Breast epithelium (tissue), 4 donors: ENCODE measurements at regions not wholly inside any gene's neighbourhood (a gene's known extent, or its start where the extent isn't known, plus 50 kb on each side); places are given as distances from the start of the nearest gene placed in this dataset.

ENCODE experiments used
- DNase-seq, 2 donors: peaks; one replicate each; pipeline ENCODE4 v3.0.0-alpha.2; 2019; ENCODE audit warnings: low spot score in 2 of 2
- H3K27ac ChIP-seq, 2 donors: fragments of 200-600 bp; sonication (generic) in 1 of 2; one replicate each; pipeline ENCODE4 v1.5.1; 2016 to 2019; ENCODE audit warnings: mild to moderate bottlenecking in 1 of 2
- H3K27me3 ChIP-seq, 2 donors: fragments of 200-600 bp; sonication (generic) in 1 of 2; one replicate each; pipeline versions ENCODE4 v1.5.1 to v1.6.0; 2017 to 2019; ENCODE audit warnings: control low read depth in 1 of 2, mild to moderate bottlenecking in 1 of 2
- H3K36me3 ChIP-seq: fragments of 200-600 bp; one replicate; pipeline ENCODE4 v1.5.1; 2019
- H3K4me1 ChIP-seq, 2 donors: fragments of 200-600 bp; sonication (generic); one replicate each; pipeline ENCODE4 v1.5.1; 2016 to 2019; ENCODE audit warnings: control low read depth in 1 of 2
- H3K4me3 ChIP-seq, 3 donors: fragments of 200-600 bp; sonication (generic); 1 replicate in 2 of 3; 2 replicates in 1 of 3; pipeline ENCODE4 v1.5.1; 2016 to 2019; ENCODE audit warnings: mild to moderate bottlenecking in 3 of 3, moderate library complexity in 2 of 3
- H3K9me3 ChIP-seq, 2 donors: fragments of 200-600 bp; sonication (generic) in 1 of 2; one replicate each; pipeline ENCODE4 v1.5.1; 2016 to 2019; ENCODE audit warnings: control low read depth in 1 of 2
- POLR2A ChIP-seq: fragments of 450-650 bp; IDR thresholded peaks from one replicate; pipeline ENCODE4 v1.6.1; 2016; ENCODE audit warnings: antibody characterized with exemption, mild to moderate bottlenecking, moderate library complexity
- POLR2AphosphoS5 ChIP-seq, 3 donors: sonication (generic); formaldehyde crosslinking; IDR thresholded peaks; one replicate each; pipeline ENCODE4 v1.6.1; 2017; ENCODE audit warnings: antibody characterized with exemption in 3 of 3
- intact Hi-C: fragments of 100-400 bp; cut with DNase I; formaldehyde crosslinking; loops from one replicate; pipeline ENCODE4 v1.15.1; 2023; ENCODE audit warnings: low total_unique reads
- TF ChIP-seq, protein P1 (sequence below), 3 donors: fragments of 450-650 bp; IDR thresholded peaks; one replicate each; pipeline ENCODE4 v1.5.1; 2016 to 2017; ENCODE audit warnings: antibody characterized with exemption in 3 of 3, mild to moderate bottlenecking in 3 of 3, moderate library complexity in 3 of 3

GRCh38 chr11:36750349-36750748 is 152.3 kb upstream of the RAG2 start:
- H3K27ac ChIP-seq: no peak overlapping the region
- H3K36me3 ChIP-seq: no peaks in the 10 kb centered on the region
- no peaks in the 10 kb centered on the region for H3K4me1 ChIP-seq
- no peak overlapping the region for H3K4me3 ChIP-seq
- H3K9me3 ChIP-seq: no peaks in the 10 kb centered on the region
- intact Hi-C loops: no loop called here
- DNase-seq: no peak
- no peak for TF ChIP-seq POLR2A
- TF ChIP-seq, protein P1, sequence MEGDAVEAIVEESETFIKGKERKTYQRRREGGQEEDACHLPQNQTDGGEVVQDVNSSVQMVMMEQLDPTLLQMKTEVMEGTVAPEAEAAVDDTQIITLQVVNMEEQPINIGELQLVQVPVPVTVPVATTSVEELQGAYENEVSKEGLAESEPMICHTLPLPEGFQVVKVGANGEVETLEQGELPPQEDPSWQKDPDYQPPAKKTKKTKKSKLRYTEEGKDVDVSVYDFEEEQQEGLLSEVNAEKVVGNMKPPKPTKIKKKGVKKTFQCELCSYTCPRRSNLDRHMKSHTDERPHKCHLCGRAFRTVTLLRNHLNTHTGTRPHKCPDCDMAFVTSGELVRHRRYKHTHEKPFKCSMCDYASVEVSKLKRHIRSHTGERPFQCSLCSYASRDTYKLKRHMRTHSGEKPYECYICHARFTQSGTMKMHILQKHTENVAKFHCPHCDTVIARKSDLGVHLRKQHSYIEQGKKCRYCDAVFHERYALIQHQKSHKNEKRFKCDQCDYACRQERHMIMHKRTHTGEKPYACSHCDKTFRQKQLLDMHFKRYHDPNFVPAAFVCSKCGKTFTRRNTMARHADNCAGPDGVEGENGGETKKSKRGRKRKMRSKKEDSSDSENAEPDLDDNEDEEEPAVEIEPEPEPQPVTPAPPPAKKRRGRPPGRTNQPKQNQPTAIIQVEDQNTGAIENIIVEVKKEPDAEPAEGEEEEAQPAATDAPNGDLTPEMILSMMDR (IDR thresholded peaks at IDR 0.05): no peak
- TF ChIP-seq POLR2AphosphoS5 (IDR thresholded peaks at IDR 0.05): no peak
- H3K27me3 ChIP-seq: peaks cover 0 to 3% of the 10 kb centered on the region in 2 donors

DNA sequence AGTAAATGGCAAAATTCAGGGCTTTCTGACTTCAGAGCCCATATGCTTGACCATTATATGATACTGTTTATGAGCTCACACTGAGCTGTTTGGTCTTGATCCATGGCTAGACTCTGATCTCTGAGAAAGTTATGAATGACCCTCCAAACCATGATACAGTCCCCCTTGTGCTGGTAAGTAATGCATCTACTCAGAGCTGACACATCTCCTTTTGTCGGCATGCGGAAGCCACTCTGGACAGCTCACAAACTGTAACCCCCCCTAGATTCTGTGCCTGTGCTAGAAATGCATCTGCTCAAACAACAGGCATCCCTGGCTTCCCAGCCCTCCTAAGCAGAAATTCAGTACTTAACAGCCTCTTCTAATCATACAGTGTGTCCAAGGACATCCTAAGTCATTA is 150.8 kb upstream of the RAG2 start:
- no peak overlapping the region for H3K4me3 ChIP-seq
- peaks cover 0 to 3% of the 10 kb centered on the region in 2 donors for H3K27me3 ChIP-seq
- DNase-seq: no peak
- intact Hi-C loops: no loop called here
- H3K27ac ChIP-seq: no peak overlapping the region
- H3K36me3 ChIP-seq: no peaks in the 10 kb centered on the region
- H3K4me1 ChIP-seq: no peaks in the 10 kb centered on the region
- TF ChIP-seq, protein P1 (IDR thresholded peaks at IDR 0.05): no peak
- no peak for TF ChIP-seq POLR2A
- TF ChIP-seq POLR2AphosphoS5 (IDR thresholded peaks at IDR 0.05): no peak
- H3K9me3 ChIP-seq: no peaks in the 10 kb centered on the region

DNA sequence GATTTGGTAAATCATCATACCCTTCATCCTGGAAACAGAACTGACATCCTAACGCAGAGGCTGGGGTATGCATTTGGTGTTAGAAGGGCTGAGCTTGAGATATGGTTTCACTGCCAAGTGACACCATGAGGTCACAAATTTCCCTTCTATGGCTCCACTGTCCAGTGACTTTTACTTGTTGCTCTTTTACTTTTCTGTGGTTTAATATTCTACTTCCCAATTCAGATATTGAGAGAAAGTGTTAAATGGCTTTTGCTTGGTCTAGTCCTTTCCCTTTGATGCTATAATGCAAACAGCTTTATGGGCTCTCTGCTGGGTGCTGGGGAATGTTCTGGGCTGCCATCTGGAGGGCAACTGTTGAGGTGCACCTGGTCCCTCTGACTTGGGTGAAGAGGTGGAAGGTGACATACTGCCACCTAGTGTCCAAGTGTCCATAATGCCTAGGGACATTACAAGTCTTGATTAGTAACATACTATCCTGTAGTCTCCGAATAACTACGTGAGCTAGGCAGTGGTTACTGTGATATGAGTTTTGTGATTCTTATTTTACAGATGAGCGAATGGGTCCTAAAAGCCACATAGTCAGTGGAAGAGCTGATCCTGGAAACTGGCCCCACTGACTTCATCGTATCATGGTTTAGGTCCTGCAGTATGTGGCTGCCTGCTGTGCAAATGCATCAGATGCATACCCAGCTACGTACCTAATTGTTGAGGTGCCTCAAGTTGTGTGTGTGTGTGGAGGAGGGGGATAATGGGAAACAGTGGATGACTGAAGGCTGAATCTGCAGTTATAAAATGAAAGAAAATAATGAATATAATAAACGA is 149.1 kb upstream of the RAG2 start:
- peak; percentile 68 to 72 for DNase-seq
- no peak for TF ChIP-seq POLR2A
- TF ChIP-seq, protein P1 (IDR thresholded peaks at IDR 0.05): peak; percentile 61 to 93 (median 91)
- intact Hi-C loops: no loop called here
- Histone ChIP-seq H3K27ac (no peak overlapping the region), H3K9me3 (no peaks in the 10 kb centered on the region), H3K27me3 (peaks cover 0 to 3% of the 10 kb centered on the region in 2 donors), H3K36me3 (no peaks in the 10 kb centered on the region), H3K4me3 (no peak overlapping the region), H3K4me1 (no peaks in the 10 kb centered on the region)

- no peaks in the 10 kb centered on the region for H3K4me1 ChIP-seq
- H3K27me3 ChIP-seq: peaks cover 0 to 3% of the 10 kb centered on the region in 2 donors
- TF ChIP-seq POLR2AphosphoS5 (IDR thresholded peaks at IDR 0.05) (no peak), POLR2A (no peak)
- TF ChIP-seq, protein P1 (IDR thresholded peaks at IDR 0.05): peak in 1 of 3 donors; percentile 45
- no peaks in the 10 kb centered on the region for H3K9me3 ChIP-seq
- intact Hi-C loops: no loop called here
- DNase-seq: peak in 1 of 2 donors; percentile 60
- no peaks in the 10 kb centered on the region for H3K36me3 ChIP-seq
- no peak overlapping the region for H3K4me3 ChIP-seq
- H3K27ac ChIP-seq: no peak overlapping the region
These were observed 146.5 kb upstream of the RAG2 start for GRCh38 chr11:36744375-36745168.

DNA sequence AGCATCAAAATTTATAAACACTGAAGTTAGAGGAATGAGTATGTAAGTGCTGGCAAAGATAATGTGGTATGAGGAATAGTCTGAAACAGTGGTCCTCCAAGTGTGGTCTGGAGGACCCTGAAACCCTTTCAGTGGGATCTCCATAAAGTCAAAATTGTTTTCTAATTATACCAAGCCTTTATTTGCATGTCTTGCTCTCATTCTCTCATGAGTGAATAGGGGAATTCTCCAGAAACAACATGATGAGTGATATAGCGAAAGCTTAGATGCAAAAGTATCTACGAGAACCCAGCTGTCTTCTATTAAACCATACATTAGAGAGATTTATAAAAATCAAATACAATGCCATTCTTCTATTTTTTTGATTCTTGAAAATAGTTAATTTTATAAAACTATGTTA is 145.0 kb upstream of the RAG2 start:
- no peak overlapping the region for H3K4me3 ChIP-seq
- DNase-seq: no peak
- TF ChIP-seq, protein P1 (IDR thresholded peaks at IDR 0.05): no peak
- no peak for TF ChIP-seq POLR2AphosphoS5 (IDR thresholded peaks at IDR 0.05)
- TF ChIP-seq POLR2A: no peak
- H3K27ac ChIP-seq: no peak overlapping the region
- H3K9me3 ChIP-seq: no peaks in the 10 kb centered on the region
- H3K36me3 ChIP-seq: no peaks in the 10 kb centered on the region
- H3K27me3 ChIP-seq: peaks cover 0 to 3% of the 10 kb centered on the region in 2 donors
- H3K4me1 ChIP-seq: no peaks in the 10 kb centered on the region
- intact Hi-C loops: no loop called here
